Caco-2 (cell line): ENCODE measurements at regions not wholly inside any gene's neighbourhood (a gene's known extent, or its start where the extent isn't known, plus 50 kb on each side); places are given as distances from the start of the nearest gene placed in this dataset.

Experiments used
- BruUV-seq: library from RNA; stranded (reverse); fragments of 400-500 nt; replicated peaks from 2 replicates; lab custom pipeline; 2021; lab: Mats Ljungman, UMichigan
- CTCF ChIA-PET: fragments of 300-600 bp; sonication (Branson Sonifier 250); formaldehyde crosslinking; loops from one replicate; lab custom pipeline; 2022; ENCODE audit warnings: antibody characterized with exemption; lab: Charles Lee
- POLR2A ChIA-PET: fragments of 300-600 bp; sonication (Branson Sonifier 250); formaldehyde crosslinking; loops from one replicate; lab custom pipeline; 2022; ENCODE audit warnings: antibody characterized with exemption; lab: Charles Lee
- DNase-seq, 2 experiments: peaks; one replicate each; pipeline versions ENCODE4 v3.0.0 to v3.0.0-alpha.2; 2020 to 2022
- H3K27me3 ChIP-seq: replicated peaks from 2 replicates; pipeline ENCODE4 v1.6.0; 2011; ENCODE audit warnings: low read length; ENCODE audit not compliant: control insufficient read depth, insufficient read depth
- H3K36me3 ChIP-seq: 2 replicates; pipeline ENCODE4 v1.5.1; 2011; ENCODE audit warnings: low read length; ENCODE audit not compliant: control insufficient read depth, insufficient read depth
- H3K4me1 ChIP-seq: fragments of 250-450 bp; sonication (Bioruptor Pico); 2 replicates; pipeline ENCODE4 v1.5.1; 2020; ENCODE audit warnings: mild to moderate bottlenecking
- H3K4me3 ChIP-seq: 2 replicates; pipeline ENCODE4 v1.5.1; 2011; ENCODE audit warnings: low read depth, mild to moderate bottlenecking, control low read depth, low read length
- H3K9me3 ChIP-seq: fragments of 250-450 bp; sonication (Bioruptor Pico); 2 replicates; pipeline ENCODE4 v1.5.1; 2020; ENCODE audit warnings: mild to moderate bottlenecking, moderate library complexity
- H3K27ac Mint-ChIP-seq: one replicate; pipeline ENCODE4 v1.8.0; 2022; ENCODE audit warnings: mixed read lengths; ENCODE audit not compliant: unreplicated experiment
- H3K27me3 Mint-ChIP-seq: one replicate; pipeline ENCODE4 v1.8.0; 2022; ENCODE audit warnings: mixed read lengths; ENCODE audit not compliant: insufficient read depth, unreplicated experiment
- H3K36me3 Mint-ChIP-seq: one replicate; pipeline ENCODE4 v1.8.0; 2022; ENCODE audit warnings: mild to moderate bottlenecking, mixed read lengths; ENCODE audit not compliant: insufficient read depth, unreplicated experiment
- H3K4me1 Mint-ChIP-seq: one replicate; pipeline ENCODE4 v1.8.0; 2022; ENCODE audit warnings: low read depth, mixed read lengths; ENCODE audit not compliant: unreplicated experiment
- H3K4me3 Mint-ChIP-seq: one replicate; pipeline ENCODE4 v1.8.0; 2022; ENCODE audit warnings: mild to moderate bottlenecking, moderate library complexity, mixed read lengths; ENCODE audit not compliant: unreplicated experiment
- H3K9me3 Mint-ChIP-seq: one replicate; pipeline ENCODE4 v1.8.0; 2022; ENCODE audit warnings: mixed read lengths; ENCODE audit not compliant: unreplicated experiment
- CTCF ChIP-seq, 2 experiments: fragments of 200-600 bp in 1 of 2; IDR thresholded peaks; 1 replicate in 1 of 2; 2 replicates in 1 of 2; pipeline versions ENCODE4 v1.5.1 to v1.8.0; 2011 to 2022; ENCODE audit warnings: antibody characterized with exemption in 1 of 2, control low read depth in 1 of 2, inconsistent platforms in 1 of 2, low read depth in 1 of 2, low read length in 1 of 2, mild to moderate bottlenecking in 1 of 2, moderate library complexity in 1 of 2; ENCODE audit not compliant: insufficient read depth in 1 of 2, severe bottlenecking in 1 of 2, unreplicated experiment in 1 of 2
- intact Hi-C: fragments of 100-400 bp; cut with micrococcal nuclease; formaldehyde crosslinking; loops from one replicate; pipeline ENCODE4 v1.10.0; 2022; ENCODE audit not compliant: unreplicated experiment

GRCh38 chr16:14320406-14320805, 249.3 kb downstream of the MRTFB start:
- peaks cover 4% of the 10 kb centered on the region for H3K36me3 Mint-ChIP-seq
- POLR2A ChIA-PET, result no interaction called here
- H3K4me1 Mint-ChIP-seq, result no peaks in the 10 kb centered on the region
- intact Hi-C loops, result no loop called here
- no peaks in the 10 kb centered on the region for H3K27me3 Mint-ChIP-seq
- H3K27me3 ChIP-seq, result no peaks in the 10 kb centered on the region
- no peak for TF ChIP-seq CTCF (IDR thresholded peaks at IDR 0.05; ENCODE audit: insufficient read depth in 1 of 2, low read depth in 1 of 2, low read length in 1 of 2, severe bottlenecking in 1 of 2, unreplicated experiment in 1 of 2)
- CTCF ChIA-PET, result no interaction called here
- no peaks in the 10 kb centered on the region for H3K9me3 Mint-ChIP-seq
- H3K9me3 ChIP-seq, result no peaks in the 10 kb centered on the region
- H3K27ac Mint-ChIP-seq, result no peak overlapping the region
- BruUV-seq, result no TSS peak
- no peaks in the 10 kb centered on the region for H3K36me3 ChIP-seq
- H3K4me3 Mint-ChIP-seq, result no peak overlapping the region
- no peaks in the 10 kb centered on the region for H3K4me1 ChIP-seq
- H3K4me3 ChIP-seq, result no peak overlapping the region
- no peak for DNase-seq
